ENCODE measurements at regions not wholly inside any gene's neighbourhood (a gene's known extent, or its start where the extent isn't known, plus 50 kb on each side); places are given as distances from the start of the nearest gene placed in this dataset.

DNA sequence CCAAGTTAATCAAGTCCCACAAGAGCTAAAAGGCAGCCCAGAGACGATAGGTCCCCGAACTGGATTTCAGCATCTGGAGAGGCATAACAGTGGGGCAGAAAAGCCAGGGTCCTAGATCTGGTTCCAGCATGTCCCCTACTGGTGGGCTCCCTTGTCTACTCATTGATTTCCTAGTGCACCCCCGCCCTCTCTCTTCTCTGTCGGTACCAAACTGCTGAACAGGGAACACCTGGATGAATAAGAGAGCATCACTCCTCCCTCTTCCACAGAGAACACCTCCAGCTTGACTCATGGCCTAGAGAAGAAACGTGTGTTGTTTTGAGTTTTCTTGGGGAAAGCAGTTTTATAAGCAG lies 101.3 kb downstream of the FOXI3 start:
- TF ChIP-seq TCF12 (IDR thresholded peaks at IDR 0.05; ENCODE audit: low read depth) = no peak
- no peak for TF ChIP-seq FOXM1 (IDR thresholded peaks at IDR 0.05; ENCODE audit: borderline replicate concordance, low read depth)
- no peak for TF ChIP-seq EP300 (IDR thresholded peaks at IDR 0.05; ENCODE audit: borderline replicate concordance)
- TF ChIP-seq, protein P1, sequence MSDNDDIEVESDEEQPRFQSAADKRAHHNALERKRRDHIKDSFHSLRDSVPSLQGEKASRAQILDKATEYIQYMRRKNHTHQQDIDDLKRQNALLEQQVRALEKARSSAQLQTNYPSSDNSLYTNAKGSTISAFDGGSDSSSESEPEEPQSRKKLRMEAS (IDR thresholded peaks at IDR 0.05) = no peak
- TF ChIP-seq TAF1 (IDR thresholded peaks at IDR 0.05; ENCODE audit: low read depth) = no peak
